GM19395 (cell line): ENCODE measurements at regions not wholly inside any gene's neighbourhood (a gene's known extent, or its start where the extent isn't known, plus 50 kb on each side); places are given as distances from the start of the nearest gene placed in this dataset.
"Not testable (repeated sequence)": the region's sequence is repeated elsewhere in the genome, so short reads cannot be mapped to it uniquely, and the experiment has no call there.

Experiments
- ATAC-seq: cut with Tn5 transposase; IDR thresholded peaks from one replicate; pipeline ENCODE4 v1.9.1; 2021; ENCODE audit warnings: mild to moderate bottlenecking, moderate library complexity; ENCODE audit not compliant: unreplicated experiment

GRCh38 chr16:32115562-32115961 lies 137.5 kb upstream of the TP53TG3D start:
- ATAC-seq, result not testable (repeated sequence)

DNA sequence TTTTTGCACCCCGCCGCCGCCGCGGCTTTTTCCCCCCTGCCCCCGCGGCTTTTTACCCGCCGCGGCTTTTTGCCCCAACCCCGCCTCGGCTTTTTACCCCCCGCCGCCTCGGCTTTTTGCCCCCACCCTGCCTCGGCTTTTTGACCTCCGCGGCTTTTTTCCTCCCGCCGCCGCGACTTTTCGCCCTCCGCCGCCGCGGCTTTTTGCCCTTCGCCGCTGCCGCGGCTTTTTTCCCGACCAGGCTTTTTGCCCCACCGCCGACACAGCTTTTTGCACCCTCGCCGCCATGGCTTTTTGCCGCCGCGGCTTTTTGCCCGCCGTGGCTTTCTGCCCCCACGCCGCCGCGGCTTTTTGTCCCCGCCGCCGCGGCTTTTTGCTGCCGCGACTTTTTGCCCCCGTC lies 137.0 kb upstream of the TP53TG3D start:
- no peak for ATAC-seq

DNA sequence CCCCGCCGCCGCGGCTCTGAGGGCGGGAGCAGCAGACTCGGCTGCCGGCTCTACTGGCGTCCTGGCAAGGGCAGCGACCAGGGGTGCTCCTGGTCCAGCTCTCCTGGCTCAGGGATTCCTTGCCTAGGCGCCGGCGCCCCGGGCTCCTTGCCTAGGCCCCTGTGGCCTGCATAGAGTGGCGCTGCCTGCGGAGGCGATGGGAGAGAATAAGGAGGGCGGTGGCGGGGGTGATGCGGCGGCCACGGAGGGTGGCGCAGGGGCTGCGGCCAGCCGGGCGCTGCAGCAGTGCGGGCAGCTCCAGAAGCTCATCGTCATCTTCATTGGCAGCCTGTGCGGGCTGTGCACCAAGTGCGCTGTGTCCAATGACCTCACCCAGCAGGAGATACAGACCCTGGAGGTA lies 136.6 kb upstream of the TP53TG3D start:
- ATAC-seq, result not testable (repeated sequence)

DNA sequence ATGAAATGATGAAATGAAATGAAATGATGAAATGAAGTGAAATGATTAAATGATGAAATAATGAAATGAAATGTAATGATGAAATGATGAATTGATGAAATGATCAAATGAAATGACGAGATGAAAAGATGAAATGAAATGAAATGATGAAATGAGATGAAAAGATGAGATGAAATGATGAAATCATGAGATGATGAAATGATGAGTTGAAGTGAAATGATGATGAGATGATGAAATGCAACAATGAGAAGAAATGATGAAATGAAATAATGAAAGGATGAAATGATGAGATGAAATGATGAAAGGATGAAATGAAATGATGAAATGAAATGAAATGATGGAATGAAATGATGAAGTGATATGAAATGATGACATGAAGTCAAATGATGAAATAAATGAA lies 132.7 kb upstream of the TP53TG3D start:
- not testable (repeated sequence) for ATAC-seq

- ATAC-seq, result not testable (repeated sequence)
Observed at GRCh38 chr16:32120779-32121178, 132.3 kb upstream of the TP53TG3D start.

DNA sequence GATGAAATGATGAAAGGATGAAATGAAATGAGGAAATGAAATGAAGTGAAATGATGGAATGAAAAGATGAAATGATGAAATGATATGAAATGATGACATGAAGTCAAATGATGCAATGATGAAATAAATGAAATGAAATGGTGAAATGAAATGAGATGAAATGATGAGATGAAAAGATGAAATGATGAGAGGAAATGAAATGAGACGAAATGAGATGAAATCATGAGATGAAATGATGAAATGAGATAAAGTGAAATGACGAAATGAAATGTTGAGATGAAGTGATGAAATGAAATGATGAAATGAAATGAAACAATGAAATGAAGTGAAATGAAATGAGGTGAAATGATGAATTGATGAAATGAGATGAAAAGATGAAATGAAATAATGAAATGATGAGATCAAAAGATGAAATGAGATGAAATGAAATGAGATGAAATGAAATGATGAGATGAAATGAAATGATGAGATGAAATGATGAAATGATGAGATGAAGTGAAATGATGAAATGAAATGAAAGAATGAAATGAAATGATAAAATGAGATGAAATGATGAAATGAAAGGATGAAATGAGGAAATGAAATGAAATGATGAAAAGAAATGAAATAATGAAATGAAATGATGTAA lies 131.7 kb upstream of the TP53TG3D start:
- ATAC-seq, result not testable (repeated sequence)

GRCh38 chr16:32152434-32152833 lies 100.7 kb upstream of the TP53TG3D start:
- ATAC-seq, result not testable (repeated sequence)

GRCh38 chr16:32187918-32188669 lies 65.0 kb upstream of the TP53TG3D start:
- not testable (repeated sequence) for ATAC-seq

- ATAC-seq, result not testable (repeated sequence)
Observed at GRCh38 chr16:32202585-32202984, 50.5 kb upstream of the TP53TG3D start.
